RWPE1 (cell line): ENCODE measurements at regions not wholly inside any gene's neighbourhood (a gene's known extent, or its start where the extent isn't known, plus 50 kb on each side); places are given as distances from the start of the nearest gene placed in this dataset.

Experiments used
- CTCF ChIA-PET: fragments of 350-600 bp; sonication (Branson Sonifier 250); formaldehyde crosslinking; extraction: SDS; loops from one replicate; lab custom pipeline; 2021; lab: Yijun Ruan, JAX
- POLR2A ChIA-PET: fragments of 400-600 bp; formaldehyde crosslinking; extraction: SDS; loops from one replicate; lab custom pipeline; 2020; ENCODE audit warnings: antibody characterized with exemption; ENCODE audit not compliant: low non-redundant PET; lab: Yijun Ruan, JAX
- DNase-seq: peaks from one replicate; pipeline ENCODE4 v3.0.0; 2012; ENCODE audit warnings: low spot score
- H3K27ac ChIP-seq: fragments of 450-650 bp; 2 replicates; pipeline ENCODE4 v1.5.1; 2017
- TF ChIP-seq, protein P1 (sequence below): fragments of 450-650 bp; conservative IDR thresholded peaks from 2 replicates; pipeline ENCODE4 v1.5.1; 2017; ENCODE audit warnings: low read depth, mild to moderate bottlenecking

DNA sequence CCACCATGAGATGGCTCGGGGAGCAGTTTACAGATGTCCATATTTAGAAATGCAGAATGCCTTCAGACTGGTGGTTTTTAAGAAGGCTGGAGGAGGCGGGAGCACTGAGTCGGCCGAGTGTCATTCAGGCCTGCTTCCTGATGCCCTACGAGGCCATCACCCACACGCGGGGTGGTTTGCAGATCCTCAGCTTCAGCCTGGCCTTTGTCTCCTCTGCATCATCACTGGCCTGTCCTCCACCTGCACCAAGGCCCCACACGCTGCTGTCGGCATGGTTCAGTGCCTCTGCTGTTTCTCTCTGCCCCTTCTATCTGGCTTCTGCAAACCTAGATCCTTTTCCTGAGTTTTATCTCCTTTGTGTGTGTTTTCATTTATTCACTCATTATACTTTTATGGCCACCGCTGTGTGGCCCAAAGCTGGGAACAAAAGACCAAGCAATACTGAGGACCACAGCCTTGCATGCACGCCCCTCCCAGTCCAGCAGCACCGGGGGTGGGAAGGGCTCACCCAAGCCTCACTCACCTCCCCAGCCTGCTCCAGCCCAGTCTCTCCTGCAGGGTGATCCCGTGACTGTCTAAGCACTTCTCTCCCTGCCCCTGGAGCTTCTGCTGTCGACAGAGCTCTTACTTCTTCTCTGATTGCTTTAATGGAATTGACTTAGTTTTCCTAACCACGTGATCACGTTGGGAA, 240.8 kb downstream of the TEX29 start:
- ChIA-PET CTCF (interaction anchor here (0.6 to 0.7 kb wide), 3 partner anchors 100 to 1512 kb away, joined by 3 read pairs; no protein-coding TSS in a partner anchor), POLR2A (no interaction called here)
- H3K27ac ChIP-seq, result no peak overlapping the region
- TF ChIP-seq, protein P1, sequence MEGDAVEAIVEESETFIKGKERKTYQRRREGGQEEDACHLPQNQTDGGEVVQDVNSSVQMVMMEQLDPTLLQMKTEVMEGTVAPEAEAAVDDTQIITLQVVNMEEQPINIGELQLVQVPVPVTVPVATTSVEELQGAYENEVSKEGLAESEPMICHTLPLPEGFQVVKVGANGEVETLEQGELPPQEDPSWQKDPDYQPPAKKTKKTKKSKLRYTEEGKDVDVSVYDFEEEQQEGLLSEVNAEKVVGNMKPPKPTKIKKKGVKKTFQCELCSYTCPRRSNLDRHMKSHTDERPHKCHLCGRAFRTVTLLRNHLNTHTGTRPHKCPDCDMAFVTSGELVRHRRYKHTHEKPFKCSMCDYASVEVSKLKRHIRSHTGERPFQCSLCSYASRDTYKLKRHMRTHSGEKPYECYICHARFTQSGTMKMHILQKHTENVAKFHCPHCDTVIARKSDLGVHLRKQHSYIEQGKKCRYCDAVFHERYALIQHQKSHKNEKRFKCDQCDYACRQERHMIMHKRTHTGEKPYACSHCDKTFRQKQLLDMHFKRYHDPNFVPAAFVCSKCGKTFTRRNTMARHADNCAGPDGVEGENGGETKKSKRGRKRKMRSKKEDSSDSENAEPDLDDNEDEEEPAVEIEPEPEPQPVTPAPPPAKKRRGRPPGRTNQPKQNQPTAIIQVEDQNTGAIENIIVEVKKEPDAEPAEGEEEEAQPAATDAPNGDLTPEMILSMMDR, result no peak
- DNase-seq, result no peak

DNA sequence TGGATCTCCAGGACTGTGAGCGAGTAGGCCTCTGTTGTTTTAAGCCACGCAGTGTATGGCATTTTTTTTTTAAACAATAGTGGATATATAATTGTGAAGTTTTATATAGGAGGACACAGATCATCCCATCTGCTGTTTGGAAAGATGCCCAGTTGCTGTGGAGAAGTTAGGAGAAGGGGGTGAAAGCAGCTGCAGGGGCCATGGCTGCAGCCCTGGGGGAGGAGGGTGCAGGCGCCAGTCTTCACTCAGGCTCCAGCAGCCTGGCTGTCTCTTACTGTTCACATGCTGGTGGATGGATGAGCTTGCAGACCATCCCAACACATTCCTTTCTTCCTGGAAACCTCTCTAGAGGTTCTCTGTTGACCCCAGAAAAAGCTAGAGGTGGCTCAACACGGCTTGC, 242.3 kb downstream of the TEX29 start:
- TF ChIP-seq, protein P1, result no peak
- no peak for DNase-seq
- ChIA-PET CTCF (interaction anchor here (0.6 kb wide), 1 partner anchor 10 kb away, joined by 3 read pairs; no protein-coding TSS in a partner anchor), POLR2A (no interaction called here)
- no peak overlapping the region for H3K27ac ChIP-seq

DNA sequence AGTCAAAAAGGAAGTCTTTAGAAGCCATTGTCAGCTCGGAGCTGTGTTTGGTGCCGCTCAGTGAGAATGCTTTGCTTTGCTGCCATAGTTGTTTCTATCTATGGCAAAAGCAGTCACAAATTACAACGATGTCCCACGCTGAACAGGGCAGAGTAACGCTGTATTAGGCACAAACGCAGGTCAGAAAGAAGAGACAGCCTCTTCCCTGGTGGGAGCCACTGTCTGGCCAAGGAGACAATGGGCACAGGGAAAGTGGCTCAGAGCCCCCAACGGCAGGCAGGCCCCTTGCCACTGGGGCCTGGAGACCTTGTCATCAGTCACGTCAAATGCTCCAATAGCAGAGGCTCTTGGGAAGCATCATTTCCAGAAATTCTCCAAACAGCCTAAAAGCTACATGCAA, 244.2 kb downstream of the TEX29 start:
- no peak overlapping the region for H3K27ac ChIP-seq
- TF ChIP-seq, protein P1, result no peak
- DNase-seq, result no peak
- POLR2A ChIA-PET, result no interaction called here
- CTCF ChIA-PET, result interaction anchor here (0.7 kb wide), 1 partner anchor 65 kb away, joined by 3 read pairs; no protein-coding TSS in a partner anchor

DNA sequence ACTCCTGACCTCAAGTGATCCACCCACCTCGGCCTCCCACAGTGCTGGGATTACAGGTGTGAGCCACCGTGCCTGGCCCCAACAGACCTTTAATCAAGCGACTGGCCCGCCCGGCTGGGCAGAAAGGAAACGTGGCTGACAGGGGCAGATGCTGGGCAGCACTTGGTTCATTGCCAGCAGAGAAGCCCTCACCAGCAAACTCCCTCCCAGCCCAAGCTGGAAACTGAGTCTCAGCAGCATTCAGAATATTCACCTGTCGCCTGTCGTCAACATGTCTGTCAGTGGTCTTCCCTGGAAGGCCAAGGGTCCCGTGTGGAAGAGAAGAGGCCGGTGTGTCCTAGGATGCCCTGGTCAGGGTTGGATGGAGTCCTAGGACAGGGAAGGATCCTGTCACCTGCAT, 245.0 kb downstream of the TEX29 start:
- no peak overlapping the region for H3K27ac ChIP-seq
- ChIA-PET CTCF (no interaction called here), POLR2A (interaction anchor here (0.5 kb wide), 1 partner anchor 50 kb away, joined by 3 read pairs; no protein-coding TSS in a partner anchor)
- TF ChIP-seq, protein P1, result no peak
- no peak for DNase-seq

DNA sequence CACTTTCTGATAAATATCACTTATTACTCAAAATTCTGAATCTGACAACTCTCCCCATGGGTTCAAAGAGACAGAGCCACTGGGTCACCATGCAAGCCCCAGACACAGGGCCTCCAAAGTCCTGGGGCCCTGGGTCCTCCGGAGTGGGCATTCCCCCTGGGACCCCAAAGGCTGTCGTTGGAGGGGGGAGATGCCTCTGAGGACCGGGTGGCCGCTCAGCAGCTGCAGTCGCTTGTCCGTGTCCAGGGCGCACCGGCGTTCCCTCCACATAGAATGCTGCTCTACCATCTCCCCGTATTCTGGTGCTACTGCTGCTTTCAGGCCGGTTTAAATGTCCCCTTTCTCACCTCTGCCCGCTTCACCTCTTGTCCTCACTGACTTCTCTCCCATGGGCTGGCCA, 246.1 kb downstream of the TEX29 start:
- POLR2A ChIA-PET, result no interaction called here
- CTCF ChIA-PET, result no interaction called here
- H3K27ac ChIP-seq, result no peak overlapping the region
- DNase-seq, result no peak
- TF ChIP-seq, protein P1, result no peak

DNA sequence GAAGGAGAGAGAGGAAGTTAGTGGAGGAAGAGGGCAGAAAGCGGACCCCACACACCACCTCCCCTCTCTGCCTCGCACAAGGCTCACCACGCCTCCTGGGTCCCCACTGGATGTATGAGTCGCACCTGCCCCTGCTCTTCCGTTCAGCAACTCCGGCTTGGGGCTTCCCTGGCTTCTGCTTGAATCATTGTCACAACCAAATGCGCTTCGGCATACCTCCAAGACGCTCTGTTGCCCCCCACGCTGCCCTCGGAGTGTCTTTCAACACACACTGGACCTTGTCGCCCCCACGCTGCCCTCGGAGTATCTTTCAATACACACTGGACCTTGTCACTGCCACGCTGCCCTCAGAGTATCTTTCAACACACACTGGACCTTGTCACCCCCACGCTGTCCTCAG, 247.2 kb downstream of the TEX29 start:
- TF ChIP-seq, protein P1, result no peak
- POLR2A ChIA-PET, result no interaction called here
- DNase-seq, result no peak
- H3K27ac ChIP-seq, result no peak overlapping the region
- CTCF ChIA-PET, result no interaction called here
